ENCODE measurements at regions not wholly inside any gene's neighbourhood (a gene's known extent, or its start where the extent isn't known, plus 50 kb on each side); places are given as distances from the start of the nearest gene placed in this dataset.

- TF ChIP-seq CTCF (IDR thresholded peaks at IDR 0.05 in 4 of 5, conservative IDR thresholded peaks at IDR 0.05 in 1 of 5) (no peak), POLR2A (IDR thresholded peaks at IDR 0.05) (no peak)
Observed at GRCh38 chr14:104307246-104307626, 168.8 kb downstream of the KIF26A start.
